ENCODE measurements at regions not wholly inside any gene's neighbourhood (a gene's known extent, or its start where the extent isn't known, plus 50 kb on each side); places are given as distances from the start of the nearest gene placed in this dataset.

DNA sequence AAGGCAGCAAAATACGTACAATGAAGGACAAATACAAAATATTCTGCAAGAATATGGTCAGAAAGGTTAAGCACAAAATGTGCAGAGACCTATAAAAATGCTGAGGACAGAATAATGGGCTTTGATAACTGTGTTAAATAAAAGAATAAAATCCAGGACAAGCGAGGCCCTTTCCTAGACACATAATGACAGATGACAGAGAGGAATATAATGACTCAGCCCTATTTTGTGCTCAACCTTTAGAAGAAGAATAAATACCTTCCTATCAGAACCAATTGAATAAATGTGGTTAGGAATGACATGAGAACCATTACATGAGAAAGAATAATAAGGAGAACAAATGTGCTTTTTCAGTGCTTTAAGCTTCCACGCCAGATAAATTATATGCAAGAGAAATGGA, 178.0 kb downstream of the TEX13C start:
- no peaks in the 10 kb centered on the region; the same call in 1 of the 2 replicates for H3K9me3 ChIP-seq (ENCODE audit: control insufficient read depth, insufficient read depth, low read depth, low read length)
- no peak overlapping the region for H3K27ac ChIP-seq (ENCODE audit: low read depth, low read length)
- no peak overlapping the region for H3K4me3 ChIP-seq (ENCODE audit: low read depth, low read length)
- no peak overlapping the region for H3K9ac ChIP-seq (ENCODE audit: low read length)
- H3K4me1 ChIP-seq (ENCODE audit: control insufficient read depth, insufficient read depth, low read length) = peaks cover 1% of the 10 kb centered on the region
- H3K27me3 ChIP-seq (ENCODE audit: control insufficient read depth, insufficient read depth, low read length) = no peaks in the 10 kb centered on the region; the same call in 1 of the 2 replicates
- no peaks in the 10 kb centered on the region for H3K36me3 ChIP-seq (ENCODE audit: control insufficient read depth, insufficient read depth, low read length)

DNA sequence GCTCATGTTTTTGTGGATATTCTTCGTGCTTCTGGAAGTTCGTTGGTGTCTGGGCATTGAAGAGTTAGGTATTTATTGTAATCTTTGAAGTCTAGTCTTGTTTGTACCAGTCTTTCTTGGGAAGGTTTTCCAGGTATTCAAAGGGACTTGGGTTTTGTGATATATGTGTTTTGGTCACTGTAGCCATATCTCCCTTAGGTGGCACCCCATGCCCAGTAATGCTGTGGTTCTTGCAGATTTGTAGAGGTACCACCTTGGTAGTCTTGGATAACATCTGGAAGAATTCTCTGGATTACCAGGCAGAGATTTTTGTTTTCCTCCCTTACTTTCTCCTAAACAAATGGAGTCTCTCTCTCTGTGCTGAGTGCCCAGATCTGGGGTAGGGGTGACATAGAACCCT, 184.1 kb downstream of the TEX13C start:
- Histone ChIP-seq H3K9me3 (ENCODE audit: control insufficient read depth, insufficient read depth, low read depth, low read length) (no peaks in the 10 kb centered on the region), H3K9ac (ENCODE audit: low read length) (no peak overlapping the region)

GRCh38 chrX:125505207-125505606, 185.5 kb downstream of the TEX13C start:
- no peaks in the 10 kb centered on the region for H3K27me3 ChIP-seq (ENCODE audit: control insufficient read depth, insufficient read depth, low read length)
- no peak overlapping the region for H3K9ac ChIP-seq (ENCODE audit: low read length)
- no peaks in the 10 kb centered on the region for H3K36me3 ChIP-seq (ENCODE audit: control insufficient read depth, insufficient read depth, low read length)
- no peak overlapping the region for H3K27ac ChIP-seq (ENCODE audit: low read depth, low read length)
- no peaks in the 10 kb centered on the region for H3K9me3 ChIP-seq (ENCODE audit: control insufficient read depth, insufficient read depth, low read depth, low read length)
- H3K4me3 ChIP-seq (ENCODE audit: low read depth, low read length) = no peak overlapping the region
- H3K4me1 ChIP-seq (ENCODE audit: control insufficient read depth, insufficient read depth, low read length) = no peaks in the 10 kb centered on the region

More for the DNA sequence above, 184.1 kb downstream of the TEX13C start:
- H3K4me1 ChIP-seq (ENCODE audit: control insufficient read depth, insufficient read depth, low read length) = no peaks in the 10 kb centered on the region
- no peak overlapping the region for H3K27ac ChIP-seq (ENCODE audit: low read depth, low read length)
- H3K27me3 ChIP-seq (ENCODE audit: control insufficient read depth, insufficient read depth, low read length) = no peaks in the 10 kb centered on the region; the same call in 1 of the 2 replicates
- H3K36me3 ChIP-seq (ENCODE audit: control insufficient read depth, insufficient read depth, low read length) = no peaks in the 10 kb centered on the region
- H3K4me3 ChIP-seq (ENCODE audit: low read depth, low read length) = no peak overlapping the region

DNA sequence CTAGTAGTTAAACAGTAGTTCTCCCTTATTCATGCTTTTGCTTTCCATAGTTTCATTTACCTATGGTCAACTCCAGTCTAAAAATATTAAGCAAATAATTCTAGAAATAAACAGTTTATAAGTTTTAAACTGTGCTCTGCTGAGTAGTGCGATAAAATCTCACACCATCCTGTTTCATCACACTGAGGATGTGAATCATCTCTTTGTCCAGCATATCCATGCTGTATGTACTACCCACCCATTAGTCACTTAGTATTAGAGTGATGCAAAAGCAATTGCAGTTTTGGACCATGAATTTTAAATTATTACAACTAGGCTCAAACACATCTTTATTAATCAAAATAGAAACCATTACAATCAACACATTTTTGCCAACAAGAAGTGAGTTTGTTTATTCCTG, 187.4 kb downstream of the TEX13C start:
- Histone ChIP-seq H3K4me1 (ENCODE audit: control insufficient read depth, insufficient read depth, low read length) (no peaks in the 10 kb centered on the region), H3K9me3 (ENCODE audit: control insufficient read depth, insufficient read depth, low read depth, low read length) (no peaks in the 10 kb centered on the region), H3K27me3 (ENCODE audit: control insufficient read depth, insufficient read depth, low read length) (no peaks in the 10 kb centered on the region), H3K36me3 (ENCODE audit: control insufficient read depth, insufficient read depth, low read length) (no peaks in the 10 kb centered on the region), H3K4me3 (ENCODE audit: low read depth, low read length) (no peak overlapping the region), H3K9ac (ENCODE audit: low read length) (no peak overlapping the region), H3K27ac (ENCODE audit: low read depth, low read length) (no peak overlapping the region)

- no peaks in the 10 kb centered on the region for H3K9me3 ChIP-seq (ENCODE audit: control insufficient read depth, insufficient read depth, low read depth, low read length)
- no peaks in the 10 kb centered on the region for H3K36me3 ChIP-seq (ENCODE audit: control insufficient read depth, insufficient read depth, low read length)
- no peak overlapping the region for H3K27ac ChIP-seq (ENCODE audit: low read depth, low read length)
- H3K4me3 ChIP-seq (ENCODE audit: low read depth, low read length) = no peak overlapping the region
- no peak overlapping the region for H3K9ac ChIP-seq (ENCODE audit: low read length)
- peaks cover 4% of the 10 kb centered on the region for H3K4me1 ChIP-seq (ENCODE audit: control insufficient read depth, insufficient read depth, low read length)
- no peaks in the 10 kb centered on the region for H3K27me3 ChIP-seq (ENCODE audit: control insufficient read depth, insufficient read depth, low read length)
These were observed 200.4 kb downstream of the TEX13C start for GRCh38 chrX:125520029-125520428.

GRCh38 chrX:125522752-125523151, 203.1 kb downstream of the TEX13C start:
- no peaks in the 10 kb centered on the region for H3K27me3 ChIP-seq (ENCODE audit: control insufficient read depth, insufficient read depth, low read length)
- H3K36me3 ChIP-seq (ENCODE audit: control insufficient read depth, insufficient read depth, low read length) = no peaks in the 10 kb centered on the region
- peaks cover 4% of the 10 kb centered on the region for H3K4me1 ChIP-seq (ENCODE audit: control insufficient read depth, insufficient read depth, low read length)
- H3K27ac ChIP-seq (ENCODE audit: low read depth, low read length) = no peak overlapping the region
- peaks cover 7% of the 10 kb centered on the region; the same call in 1 of the 2 replicates for H3K9me3 ChIP-seq (ENCODE audit: control insufficient read depth, insufficient read depth, low read depth, low read length)
- no peak overlapping the region for H3K9ac ChIP-seq (ENCODE audit: low read length)
- no peak overlapping the region for H3K4me3 ChIP-seq (ENCODE audit: low read depth, low read length)

DNA sequence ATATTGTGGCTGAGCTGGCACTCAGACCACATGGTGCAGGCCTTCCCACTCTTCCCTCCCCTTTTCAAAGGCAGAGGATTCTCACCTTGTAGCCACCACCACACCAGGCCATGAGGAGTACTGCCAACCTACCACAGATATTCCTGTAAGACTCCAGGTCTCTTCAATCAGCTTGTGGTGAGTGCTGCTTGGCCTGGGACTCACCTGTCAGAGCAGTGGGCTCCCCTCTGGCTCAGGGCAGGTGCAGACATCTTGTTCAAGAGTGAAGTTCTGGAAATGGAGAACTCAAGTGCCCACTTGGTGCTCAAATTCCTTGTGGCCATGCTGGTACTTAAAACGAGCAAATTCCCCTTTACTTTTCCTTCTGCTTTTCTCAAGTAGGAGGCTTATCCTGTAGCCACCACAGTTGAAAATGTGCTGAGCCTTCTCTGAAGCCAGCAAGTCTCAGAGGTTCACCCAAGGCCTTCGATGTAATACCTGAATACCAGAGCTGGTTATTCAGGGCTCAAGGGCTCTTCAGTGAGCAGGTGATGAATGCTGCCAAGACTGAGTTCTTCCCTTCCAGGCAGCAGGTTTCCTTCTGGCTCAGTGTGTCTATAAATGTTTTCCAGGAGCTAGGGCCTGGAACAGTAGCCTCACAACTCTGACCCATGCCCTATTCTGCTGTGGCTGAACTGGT, 212.9 kb downstream of the TEX13C start:
- Histone ChIP-seq H3K36me3 (ENCODE audit: control insufficient read depth, insufficient read depth, low read length) (peaks cover 4% of the 10 kb centered on the region; the same call in 1 of the 2 replicates), H3K9ac (ENCODE audit: low read length) (no peak overlapping the region), H3K4me1 (ENCODE audit: control insufficient read depth, insufficient read depth, low read length) (no peaks in the 10 kb centered on the region), H3K27ac (ENCODE audit: low read depth, low read length) (no peak overlapping the region), H3K9me3 (ENCODE audit: control insufficient read depth, insufficient read depth, low read depth, low read length) (peaks cover 9% of the 10 kb centered on the region; the same call in 1 of the 2 replicates), H3K4me3 (ENCODE audit: low read depth, low read length) (no peak overlapping the region), H3K27me3 (ENCODE audit: control insufficient read depth, insufficient read depth, low read length) (no peaks in the 10 kb centered on the region; the same call in 1 of the 2 replicates)

- Histone ChIP-seq H3K4me1 (ENCODE audit: control insufficient read depth, insufficient read depth, low read length) (no peaks in the 10 kb centered on the region), H3K4me3 (ENCODE audit: low read depth, low read length) (no peak overlapping the region), H3K36me3 (ENCODE audit: control insufficient read depth, insufficient read depth, low read length) (peaks cover 4% of the 10 kb centered on the region; the same call in 1 of the 2 replicates), H3K9me3 (ENCODE audit: control insufficient read depth, insufficient read depth, low read depth, low read length) (peaks cover 15% of the 10 kb centered on the region), H3K27ac (ENCODE audit: low read depth, low read length) (no peak overlapping the region), H3K27me3 (ENCODE audit: control insufficient read depth, insufficient read depth, low read length) (no peaks in the 10 kb centered on the region; the same call in 1 of the 2 replicates), H3K9ac (ENCODE audit: low read length) (no peak overlapping the region)
These were observed 213.7 kb downstream of the TEX13C start for GRCh38 chrX:125533352-125533751.

DNA sequence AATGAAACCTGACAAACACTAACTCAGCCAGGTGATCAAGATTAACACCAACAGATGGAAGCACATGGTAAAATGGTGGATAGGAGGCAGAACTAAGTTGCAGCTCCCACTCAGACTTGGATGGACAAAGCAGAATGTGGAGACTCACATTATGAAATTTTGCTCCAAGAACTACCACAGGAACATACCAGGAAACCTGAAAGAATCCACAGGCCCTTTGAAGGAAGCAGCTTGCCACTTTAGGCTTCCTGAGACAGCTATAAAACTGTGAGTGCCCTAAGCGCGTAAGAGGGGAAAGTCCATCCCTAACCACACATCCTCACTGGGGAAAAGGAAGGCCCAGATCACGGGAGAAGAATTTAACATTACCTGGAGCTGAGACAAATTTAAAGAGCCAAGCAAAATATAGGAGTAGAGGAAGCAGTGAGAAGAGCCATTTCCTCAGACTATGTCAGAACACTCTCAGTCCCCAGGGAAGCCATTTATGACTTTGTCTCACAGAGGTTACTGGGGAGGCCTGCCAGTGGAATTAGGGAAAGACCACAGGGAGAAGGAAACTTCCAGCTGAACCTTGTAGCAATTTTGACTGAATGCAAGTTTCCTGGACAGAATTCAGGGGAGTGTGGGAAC, 224.5 kb downstream of the TEX13C start:
- no peaks in the 10 kb centered on the region for H3K36me3 ChIP-seq (ENCODE audit: control insufficient read depth, insufficient read depth, low read length)
- H3K27me3 ChIP-seq (ENCODE audit: control insufficient read depth, insufficient read depth, low read length) = no peaks in the 10 kb centered on the region; the same call in 1 of the 2 replicates
- peaks cover 23% of the 10 kb centered on the region for H3K9me3 ChIP-seq (ENCODE audit: control insufficient read depth, insufficient read depth, low read depth, low read length)
- H3K4me1 ChIP-seq (ENCODE audit: control insufficient read depth, insufficient read depth, low read length) = no peaks in the 10 kb centered on the region
- no peak overlapping the region for H3K27ac ChIP-seq (ENCODE audit: low read depth, low read length)
- H3K9ac ChIP-seq (ENCODE audit: low read length) = no peak overlapping the region
- H3K4me3 ChIP-seq (ENCODE audit: low read depth, low read length) = no peak overlapping the region

GRCh38 chrX:125544856-125545255, 225.2 kb downstream of the TEX13C start:
- Histone ChIP-seq H3K36me3 (ENCODE audit: control insufficient read depth, insufficient read depth, low read length) (no peaks in the 10 kb centered on the region), H3K27ac (ENCODE audit: low read depth, low read length) (no peak overlapping the region), H3K27me3 (ENCODE audit: control insufficient read depth, insufficient read depth, low read length) (no peaks in the 10 kb centered on the region; the same call in 1 of the 2 replicates), H3K9ac (ENCODE audit: low read length) (no peak overlapping the region), H3K4me1 (ENCODE audit: control insufficient read depth, insufficient read depth, low read length) (no peaks in the 10 kb centered on the region), H3K9me3 (ENCODE audit: control insufficient read depth, insufficient read depth, low read depth, low read length) (peaks cover 23% of the 10 kb centered on the region), H3K4me3 (ENCODE audit: low read depth, low read length) (no peak overlapping the region)

DNA sequence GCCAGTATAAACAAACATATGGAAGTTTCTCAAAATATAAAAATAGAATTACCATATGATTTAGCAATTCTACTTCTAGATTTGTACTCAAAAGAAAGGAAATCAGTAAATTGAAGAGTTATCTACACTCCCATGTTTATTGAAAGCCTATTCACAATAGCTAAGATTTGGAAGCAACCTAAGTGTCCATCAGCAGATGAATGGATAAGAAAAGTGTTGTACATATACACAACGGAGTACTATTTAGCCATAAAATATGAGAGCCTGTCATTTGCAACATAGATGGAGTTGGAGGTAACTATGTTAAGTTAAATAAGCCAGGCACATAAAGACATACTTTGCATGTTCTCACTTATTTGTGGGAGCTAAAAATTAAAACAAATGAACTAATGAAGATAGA, 257.8 kb downstream of the TEX13C start:
- H3K9ac ChIP-seq (ENCODE audit: low read length) = no peak overlapping the region
- H3K27me3 ChIP-seq (ENCODE audit: control insufficient read depth, insufficient read depth, low read length) = no peaks in the 10 kb centered on the region; the same call in 1 of the 2 replicates
- no peak overlapping the region for H3K4me3 ChIP-seq (ENCODE audit: low read depth, low read length)
- H3K4me1 ChIP-seq (ENCODE audit: control insufficient read depth, insufficient read depth, low read length) = no peaks in the 10 kb centered on the region
- H3K27ac ChIP-seq (ENCODE audit: low read depth, low read length) = no peak overlapping the region
- peaks cover 18% of the 10 kb centered on the region for H3K9me3 ChIP-seq (ENCODE audit: control insufficient read depth, insufficient read depth, low read depth, low read length)
- H3K36me3 ChIP-seq (ENCODE audit: control insufficient read depth, insufficient read depth, low read length) = no peaks in the 10 kb centered on the region
